Stimulated activated naive B cell treated with anti-CD40 and anti-IgM and Interleukin-4, amounts not matched to agents 10 μg/mL and 1 μg/mL and 100 μg/mL, for 72 hours (primary cell): ENCODE measurements at regions not wholly inside any gene's neighbourhood (a gene's known extent, or its start where the extent isn't known, plus 50 kb on each side); places are given as distances from the start of the nearest gene placed in this dataset.
A peak's percentile ranks its signal among the peaks of the same experiment; 100 is the strongest.
"Not testable (repeated sequence)": the region's sequence is repeated elsewhere in the genome, so short reads cannot be mapped to it uniquely, and the experiment has no call there.

ENCODE experiments used
- ATAC-seq, 2 donors: fragments of 150-1000 bp; cut with Tn5 transposase; replicated peaks; 2 replicates each; pipeline ENCODE4 v1.10.0; 2021; ENCODE audit warnings: moderate library complexity in 1 of 2
- DNase-seq: peaks from one replicate; pipeline ENCODE4 v3.0.0; 2021
- H3K27ac Mint-ChIP-seq: one replicate; pipeline ENCODE4 v1.8.0; 2022; ENCODE audit warnings: mild to moderate bottlenecking, mixed read lengths
- H3K27me3 Mint-ChIP-seq, 2 donors: one replicate each; pipeline ENCODE4 v1.8.0; 2022; ENCODE audit warnings: mixed read lengths in 2 of 2
- H3K36me3 Mint-ChIP-seq, 2 donors: one replicate each; pipeline ENCODE4 v1.8.0; 2022; ENCODE audit warnings: mixed read lengths in 2 of 2, mild to moderate bottlenecking in 1 of 2
- H3K4me1 Mint-ChIP-seq, 2 donors: one replicate each; pipeline ENCODE4 v1.8.0; 2022; ENCODE audit warnings: mixed read lengths in 2 of 2, mild to moderate bottlenecking in 1 of 2
- H3K4me3 Mint-ChIP-seq, 2 donors: one replicate each; pipeline ENCODE4 v1.8.0; 2022; ENCODE audit warnings: mild to moderate bottlenecking in 2 of 2, mixed read lengths in 2 of 2, moderate library complexity in 1 of 2
- H3K9me3 Mint-ChIP-seq, 2 donors: one replicate each; pipeline ENCODE4 v1.8.0; 2022; ENCODE audit warnings: mixed read lengths in 2 of 2, mild to moderate bottlenecking in 1 of 2

DNA sequence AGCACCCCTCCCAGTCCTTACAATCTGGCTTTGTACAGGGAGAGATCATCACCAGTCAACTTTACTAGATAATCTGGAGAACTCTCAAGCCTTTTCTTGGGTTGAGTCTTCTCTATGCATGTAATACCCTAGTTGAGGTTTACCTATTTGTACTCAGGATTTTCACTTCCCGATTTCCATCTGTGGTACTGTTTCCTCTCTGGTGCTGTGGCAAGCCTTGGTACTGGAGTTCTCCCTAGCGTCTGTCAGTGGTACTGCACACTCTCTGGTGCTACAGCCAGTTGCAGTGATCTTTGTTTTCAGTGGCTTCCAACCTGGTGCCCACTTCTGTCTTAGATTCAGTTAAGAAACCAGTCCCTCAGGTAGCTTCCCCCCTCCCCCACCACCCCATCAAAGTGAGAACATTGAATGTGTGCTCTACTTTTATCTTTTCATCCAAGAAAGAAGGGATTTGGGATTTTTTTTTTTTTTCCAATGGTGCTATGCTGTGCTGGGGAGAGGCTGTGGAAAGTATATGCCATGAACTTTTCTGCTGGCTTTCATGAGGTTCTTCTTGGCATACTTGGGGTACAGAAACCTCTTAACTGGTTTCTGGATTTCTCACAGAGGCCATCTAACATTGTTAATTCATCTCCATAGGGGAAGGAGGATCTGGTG lies 69.4 kb upstream of the EVL start:
- H3K4me3 Mint-ChIP-seq, result peak overlapping the region in 1 of 2 donors; percentile 39
- H3K27me3 Mint-ChIP-seq, result peaks cover 5 to 9% of the 10 kb centered on the region in 2 donors
- DNase-seq, result peak; percentile 78
- no peaks in the 10 kb centered on the region for H3K36me3 Mint-ChIP-seq
- peaks cover 8 to 16% of the 10 kb centered on the region in 2 donors for H3K4me1 Mint-ChIP-seq
- ATAC-seq, result peak; percentile 100
- H3K9me3 Mint-ChIP-seq, result no peaks in the 10 kb centered on the region
- peak overlapping the region; percentile 11 for H3K27ac Mint-ChIP-seq

DNA sequence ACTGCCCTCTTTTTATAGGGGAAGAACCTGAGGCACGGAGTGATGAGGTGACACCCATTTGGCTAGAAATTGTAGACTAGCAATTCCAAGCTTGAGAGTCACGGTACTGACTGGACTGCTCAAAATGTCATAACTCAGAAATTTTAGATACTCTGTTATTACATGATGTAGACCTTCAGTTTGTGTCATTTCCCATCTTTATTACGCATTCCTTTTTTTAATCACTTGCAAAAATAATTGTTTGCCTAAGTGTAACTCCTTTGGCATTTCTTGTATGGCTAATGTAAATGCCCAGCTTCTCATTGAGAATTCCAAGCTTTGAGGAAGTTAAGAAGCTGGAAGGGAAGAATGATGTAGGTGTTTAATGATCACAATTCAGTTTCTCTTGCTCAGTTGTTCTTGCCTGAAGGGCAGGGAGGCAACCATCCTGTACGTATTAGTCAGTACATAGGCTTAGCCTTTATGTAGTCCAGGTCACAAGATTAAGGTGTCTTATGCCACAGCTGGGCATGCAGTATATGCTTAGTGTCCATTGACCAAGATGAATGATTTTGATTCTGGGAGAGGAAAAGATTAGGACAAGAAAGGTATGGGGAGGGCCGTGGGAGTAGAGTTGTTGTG lies 68.2 kb upstream of the EVL start:
- H3K4me3 Mint-ChIP-seq, result no peak overlapping the region
- H3K27me3 Mint-ChIP-seq, result peaks cover 5 to 9% of the 10 kb centered on the region in 2 donors
- H3K9me3 Mint-ChIP-seq, result no peaks in the 10 kb centered on the region
- DNase-seq, result no peak
- ATAC-seq, result no peak
- H3K27ac Mint-ChIP-seq, result no peak overlapping the region
- H3K36me3 Mint-ChIP-seq, result no peaks in the 10 kb centered on the region
- peaks cover 8 to 16% of the 10 kb centered on the region in 2 donors for H3K4me1 Mint-ChIP-seq

DNA sequence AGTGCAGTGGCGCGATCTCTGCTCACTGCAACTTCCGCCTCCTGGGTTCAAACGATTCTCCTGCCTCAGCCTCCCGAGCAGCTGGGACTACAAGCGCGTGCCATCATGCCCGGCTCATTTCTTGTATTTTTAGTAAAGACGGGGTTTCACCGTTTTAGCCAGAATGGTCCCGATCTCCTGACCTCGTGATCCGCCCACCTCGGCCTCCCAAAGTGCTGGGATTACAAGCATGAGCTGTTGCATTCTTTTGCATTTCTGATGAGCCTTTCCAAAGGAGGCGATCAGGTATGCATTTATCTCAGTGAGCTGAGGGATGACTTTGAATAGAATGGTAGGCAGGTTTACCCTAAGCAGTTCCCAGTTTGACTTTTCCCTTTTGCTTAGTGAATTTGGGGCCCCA lies 64.8 kb upstream of the EVL start:
- H3K9me3 Mint-ChIP-seq, DNase-seq, H3K36me3 Mint-ChIP-seq, H3K27me3 Mint-ChIP-seq, ATAC-seq, H3K27ac Mint-ChIP-seq, H3K4me1 Mint-ChIP-seq, H3K4me3 Mint-ChIP-seq: not testable (repeated sequence)

DNA sequence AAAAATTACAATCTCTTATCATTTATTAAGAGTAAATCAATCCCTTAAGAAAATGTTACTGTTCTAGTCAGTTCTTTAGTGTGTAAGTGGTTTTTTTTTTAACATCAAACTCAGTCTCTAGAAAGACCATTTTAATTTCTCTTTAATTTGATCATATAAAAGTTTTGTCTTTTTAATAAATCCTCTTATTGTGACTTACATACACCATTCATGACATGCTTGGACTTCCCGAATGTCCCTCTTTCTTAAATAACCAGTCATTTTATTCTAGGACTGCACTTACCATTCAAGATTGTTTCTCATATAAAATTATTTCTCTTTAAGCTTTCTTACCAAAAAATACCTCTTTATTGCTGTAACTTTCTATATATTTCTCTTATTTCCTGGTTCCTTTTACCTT lies 60.8 kb upstream of the EVL start:
- no peak for ATAC-seq
- H3K9me3 Mint-ChIP-seq, result peaks cover 1 to 4% of the 10 kb centered on the region in 2 donors
- no peak overlapping the region for H3K4me3 Mint-ChIP-seq
- no peak for DNase-seq
- peaks cover 10 to 26% of the 10 kb centered on the region in 2 donors for H3K4me1 Mint-ChIP-seq
- peaks cover 0 to 3% of the 10 kb centered on the region in 2 donors for H3K27me3 Mint-ChIP-seq
- H3K27ac Mint-ChIP-seq, result no peak overlapping the region
- peaks cover 3 to 6% of the 10 kb centered on the region in 2 donors for H3K36me3 Mint-ChIP-seq

DNA sequence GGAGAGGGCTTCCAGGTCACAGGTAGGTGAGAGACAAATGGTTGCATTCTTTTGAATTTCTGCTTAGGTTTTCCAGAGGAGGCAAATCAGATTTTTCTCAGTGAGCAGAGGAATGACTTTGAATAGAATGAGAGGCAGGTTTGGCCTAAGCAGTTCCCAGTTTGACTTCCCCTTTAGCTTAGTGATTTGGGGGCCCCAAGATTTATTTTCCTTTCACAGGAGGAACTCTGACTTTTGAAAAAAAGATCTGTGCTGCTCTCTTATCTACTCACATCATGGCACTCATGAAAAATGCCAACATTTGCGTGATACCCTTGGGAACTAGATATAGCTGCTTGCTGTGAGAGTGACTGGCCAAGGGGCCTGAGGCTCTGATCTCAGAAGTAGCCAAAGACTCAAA lies 58.0 kb upstream of the EVL start:
- Mint-ChIP-seq H3K9me3 (peaks cover 1 to 4% of the 10 kb centered on the region in 2 donors), H3K27ac (peak overlapping the region; percentile 27), H3K4me1 (peaks cover 10 to 42% of the 10 kb centered on the region in 2 donors), H3K27me3 (no peaks in the 10 kb centered on the region), H3K4me3 (peak overlapping the region; percentile 19 to 58), H3K36me3 (peaks cover 3 to 6% of the 10 kb centered on the region in 2 donors)
- DNase-seq (no peak), ATAC-seq (peak; percentile 29 to 42)

DNA sequence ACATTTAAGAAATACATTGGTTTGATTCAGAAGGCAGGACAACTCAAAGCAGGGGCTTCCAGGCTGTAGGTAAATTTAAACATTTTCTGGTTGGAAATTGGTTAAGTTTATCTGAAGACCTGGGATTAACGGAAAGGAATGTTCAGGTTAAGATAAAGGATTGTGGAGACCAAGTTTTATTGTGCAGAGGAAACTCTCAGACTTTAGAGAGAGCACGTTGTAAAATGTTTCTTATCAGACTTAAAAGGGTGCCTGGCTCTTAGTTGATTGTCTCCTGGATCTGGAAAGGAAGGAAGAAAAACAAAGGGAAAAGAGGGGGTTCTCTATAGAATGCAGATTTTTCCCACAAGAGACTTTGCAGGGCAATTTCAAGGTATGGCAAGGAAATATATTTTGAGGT lies 55.4 kb upstream of the EVL start:
- not testable (repeated sequence) for DNase-seq, H3K4me3 Mint-ChIP-seq, H3K9me3 Mint-ChIP-seq, H3K36me3 Mint-ChIP-seq, ATAC-seq, H3K27me3 Mint-ChIP-seq
- peaks cover 14 to 48% of the 10 kb centered on the region in 2 donors for H3K4me1 Mint-ChIP-seq
- peak overlapping the region; percentile 5 for H3K27ac Mint-ChIP-seq

DNA sequence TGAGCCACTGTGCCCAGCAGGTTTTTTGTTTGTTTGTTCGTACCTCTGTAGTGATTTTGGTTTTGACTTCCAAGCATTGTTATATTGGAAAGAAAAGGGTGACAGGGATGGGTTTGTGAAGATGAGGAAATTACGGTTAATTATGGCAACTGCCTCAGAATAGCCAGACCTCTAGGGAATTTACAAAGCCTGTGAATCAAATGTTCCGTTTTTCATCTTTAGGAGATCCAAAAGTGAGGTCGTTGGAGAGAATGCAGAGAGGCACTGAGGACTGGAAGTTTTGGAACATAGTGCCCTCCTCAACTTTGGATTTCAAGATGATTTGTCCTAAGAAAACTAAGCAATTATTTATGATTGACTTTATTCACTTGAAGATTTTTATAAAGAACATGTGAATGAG lies 54.5 kb upstream of the EVL start:
- DNase-seq (no peak), ATAC-seq (no peak)
- Mint-ChIP-seq H3K27me3 (no peaks in the 10 kb centered on the region), H3K36me3 (peaks cover 0 to 4% of the 10 kb centered on the region in 2 donors), H3K4me1 (peaks cover 20 to 56% of the 10 kb centered on the region in 2 donors), H3K9me3 (peaks cover 0 to 1% of the 10 kb centered on the region in 2 donors), H3K27ac (no peak overlapping the region), H3K4me3 (no peak overlapping the region)

DNA sequence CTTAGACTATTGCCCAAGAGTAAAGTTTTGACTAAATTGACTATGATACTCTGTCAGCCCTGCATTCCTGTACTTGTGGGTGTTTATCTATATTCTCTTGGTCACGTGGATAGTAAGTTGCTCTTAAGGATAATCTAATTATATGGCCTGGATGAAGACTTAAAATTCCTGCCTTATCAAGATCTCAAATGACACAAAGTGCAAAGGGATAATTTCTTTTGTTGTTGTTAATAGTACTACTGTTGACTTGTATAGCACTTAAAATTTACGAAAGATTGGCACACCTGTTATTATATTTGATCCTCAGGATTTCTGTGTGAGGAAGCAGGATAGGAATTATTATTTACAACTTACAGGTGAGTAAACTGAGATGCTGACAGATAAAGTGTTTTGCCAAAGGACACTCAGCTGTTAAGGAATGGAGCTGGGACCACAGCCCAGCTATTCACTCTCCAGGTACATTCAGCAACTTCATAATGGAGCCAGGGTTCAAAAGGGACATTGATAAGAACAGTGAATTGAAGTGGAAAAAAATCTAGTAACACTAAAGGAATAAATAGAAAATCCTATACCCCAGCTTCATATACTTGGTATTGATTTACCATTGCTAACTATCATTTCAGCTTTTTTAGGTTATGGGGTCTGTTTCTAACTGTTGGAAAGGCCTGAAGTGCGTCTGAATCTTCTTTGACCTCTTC lies 53.4 kb upstream of the EVL start:
- Mint-ChIP-seq H3K27me3 (no peaks in the 10 kb centered on the region), H3K9me3 (no peaks in the 10 kb centered on the region), H3K4me3 (no peak overlapping the region), H3K36me3 (peaks cover 0 to 4% of the 10 kb centered on the region in 2 donors), H3K27ac (no peak overlapping the region), H3K4me1 (peaks cover 20 to 64% of the 10 kb centered on the region in 2 donors)
- DNase-seq, result no peak
- ATAC-seq, result no peak

DNA sequence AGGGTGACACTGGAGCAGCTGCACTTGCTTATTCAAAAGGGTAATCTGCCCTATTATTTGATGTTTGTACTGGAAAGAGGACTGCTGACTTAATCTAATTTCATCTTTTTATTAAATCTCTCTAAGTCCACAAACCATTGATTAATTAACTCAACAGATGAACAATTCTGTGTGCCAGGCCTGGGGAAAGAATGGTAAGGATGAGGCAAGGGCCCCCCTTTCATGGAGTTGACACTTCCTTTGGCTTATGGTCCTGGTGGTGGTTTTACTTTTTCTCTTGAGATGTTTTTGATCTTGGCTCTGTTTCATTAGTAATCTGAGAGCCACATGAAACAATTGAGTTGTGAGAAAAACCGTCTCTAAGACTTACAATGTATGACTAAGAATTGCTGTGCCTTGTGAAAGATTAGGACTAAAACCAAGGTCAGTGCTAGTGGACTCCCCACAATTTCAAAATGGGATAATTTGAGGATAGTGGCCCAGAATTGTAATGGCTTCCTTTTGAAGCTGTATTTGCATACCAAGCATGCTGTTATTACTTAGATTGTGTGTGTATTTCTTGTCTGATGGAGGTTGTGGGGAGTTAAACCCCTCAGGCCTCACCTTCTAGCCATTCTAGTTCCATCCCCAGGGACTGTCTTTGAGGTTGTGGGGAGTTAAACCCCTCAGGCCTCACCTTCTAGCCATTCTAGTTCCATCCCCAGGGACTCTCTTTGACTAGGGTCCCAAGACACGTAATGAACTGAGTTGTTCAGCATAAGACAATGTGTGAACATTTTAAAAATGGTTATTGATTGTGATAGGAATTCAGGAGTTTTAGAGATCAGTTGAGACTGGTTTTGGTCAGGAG lies 52.5 kb upstream of the EVL start:
- peak overlapping the region; percentile 60 for H3K27ac Mint-ChIP-seq
- peaks cover 0 to 4% of the 10 kb centered on the region in 2 donors for H3K36me3 Mint-ChIP-seq
- ATAC-seq, result no peak
- H3K27me3 Mint-ChIP-seq, result no peaks in the 10 kb centered on the region
- no peaks in the 10 kb centered on the region for H3K9me3 Mint-ChIP-seq
- peaks cover 17 to 54% of the 10 kb centered on the region in 2 donors for H3K4me1 Mint-ChIP-seq
- DNase-seq, result no peak
- no peak overlapping the region for H3K4me3 Mint-ChIP-seq

DNA sequence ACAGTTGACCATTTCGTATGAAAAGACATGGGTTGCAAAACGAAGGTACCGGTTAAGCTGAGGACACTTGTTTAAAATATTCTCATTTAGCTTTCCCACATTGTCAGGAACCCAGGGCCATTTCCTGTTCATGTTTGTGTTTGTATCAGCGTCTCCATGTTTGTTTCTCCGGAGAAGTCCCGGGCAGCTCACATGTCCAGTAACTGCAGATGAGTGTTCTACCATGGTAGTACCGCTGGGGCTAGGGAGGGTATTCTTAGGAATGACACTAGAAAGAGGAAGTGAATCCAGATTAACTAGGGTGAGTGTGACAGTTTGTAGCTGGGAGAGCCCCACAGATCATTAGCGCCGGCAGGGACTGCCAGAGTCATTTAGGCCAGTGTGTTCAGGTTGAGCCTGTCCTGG lies 50.0 kb upstream of the EVL start:
- no peaks in the 10 kb centered on the region for H3K27me3 Mint-ChIP-seq
- peak overlapping the region; percentile 42 for H3K27ac Mint-ChIP-seq
- ATAC-seq (peak; percentile 99 to 100), DNase-seq (peak; percentile 57)
- H3K4me3 Mint-ChIP-seq, result no peak overlapping the region
- peaks cover 10 to 29% of the 10 kb centered on the region in 2 donors for H3K4me1 Mint-ChIP-seq
- H3K36me3 Mint-ChIP-seq, result peaks cover 0 to 4% of the 10 kb centered on the region in 2 donors
- H3K9me3 Mint-ChIP-seq, result no peaks in the 10 kb centered on the region
